GM23248 (cell line): ENCODE measurements at regions not wholly inside any gene's neighbourhood (a gene's known extent, or its start where the extent isn't known, plus 50 kb on each side); places are given as distances from the start of the nearest gene placed in this dataset.

Experiments used
- EZH2 ChIP-seq: fragments of 200-600 bp; sonication (generic); IDR thresholded peaks from 2 replicates; pipeline ENCODE4 v1.6.1; 2018; ENCODE audit warnings: antibody characterized with exemption, mild to moderate bottlenecking; ENCODE audit not compliant: insufficient read depth, poor library complexity, severe bottlenecking
- EZH2phosphoT487 ChIP-seq: fragments of 200-600 bp; sonication (generic); IDR thresholded peaks from 2 replicates; pipeline ENCODE4 v1.6.1; 2018; ENCODE audit warnings: antibody characterized with exemption, moderate library complexity, mild to moderate bottlenecking, low read depth; ENCODE audit not compliant: insufficient read depth

DNA sequence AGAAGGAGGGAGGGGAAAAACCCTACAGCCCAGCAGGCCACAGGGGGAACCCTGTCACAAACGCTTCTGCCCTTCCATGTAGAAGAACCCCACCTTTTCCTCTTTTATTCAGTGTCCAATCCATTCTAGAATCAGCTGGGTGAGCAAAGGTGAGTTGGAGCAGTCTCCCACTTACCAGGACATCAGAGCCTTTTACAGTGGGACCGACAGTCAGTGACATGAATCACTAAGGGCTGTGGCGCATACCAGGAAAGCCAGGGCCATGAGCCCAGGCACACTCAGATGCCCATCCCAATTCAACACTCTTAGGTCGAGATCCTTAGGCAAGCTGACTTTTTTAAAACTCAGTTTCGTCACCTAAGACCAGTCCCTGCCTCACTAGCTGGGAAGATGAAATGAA, 146.1 kb downstream of the AQP9 start:
- TF ChIP-seq EZH2phosphoT487 (no peak), EZH2 (no peak)
